B cell (primary cell): ENCODE measurements at regions not wholly inside any gene's neighbourhood (a gene's known extent, or its start where the extent isn't known, plus 50 kb on each side); places are given as distances from the start of the nearest gene placed in this dataset.

Experiments
- EZH2 ChIP-seq: IDR thresholded peaks from 2 replicates; pipeline ENCODE4 v1.6.1; 2012; ENCODE audit warnings: borderline replicate concordance, low read depth, mild to moderate bottlenecking, moderate library complexity, low read length; ENCODE audit not compliant: insufficient read depth, poor library complexity, severe bottlenecking
- TF ChIP-seq, protein P1 (sequence below): fragments of 200-600 bp; IDR thresholded peaks from one replicate; pipeline ENCODE4 v1.8.0; 2022; ENCODE audit warnings: antibody characterized with exemption, mild to moderate bottlenecking

DNA sequence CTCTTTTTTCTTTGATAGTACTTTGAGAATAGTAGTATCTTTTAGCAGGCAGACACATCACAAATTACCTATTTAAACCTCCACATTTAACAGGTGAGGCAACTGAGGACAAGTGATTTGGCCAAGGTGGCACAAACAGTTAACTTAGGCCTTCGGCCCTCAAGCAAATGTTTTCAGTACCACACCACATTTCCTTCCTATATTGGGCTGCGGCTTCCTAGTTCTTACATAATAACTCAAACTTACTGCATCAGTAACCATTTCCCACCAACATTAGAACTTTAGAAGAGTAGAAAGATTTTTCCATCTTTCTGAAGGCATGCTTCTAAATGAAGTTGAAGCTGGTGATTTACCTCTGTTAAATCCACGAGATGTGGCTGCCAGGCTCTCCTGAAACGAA lies 63.2 kb upstream of the SLC4A4 start:
- TF ChIP-seq, protein P1, sequence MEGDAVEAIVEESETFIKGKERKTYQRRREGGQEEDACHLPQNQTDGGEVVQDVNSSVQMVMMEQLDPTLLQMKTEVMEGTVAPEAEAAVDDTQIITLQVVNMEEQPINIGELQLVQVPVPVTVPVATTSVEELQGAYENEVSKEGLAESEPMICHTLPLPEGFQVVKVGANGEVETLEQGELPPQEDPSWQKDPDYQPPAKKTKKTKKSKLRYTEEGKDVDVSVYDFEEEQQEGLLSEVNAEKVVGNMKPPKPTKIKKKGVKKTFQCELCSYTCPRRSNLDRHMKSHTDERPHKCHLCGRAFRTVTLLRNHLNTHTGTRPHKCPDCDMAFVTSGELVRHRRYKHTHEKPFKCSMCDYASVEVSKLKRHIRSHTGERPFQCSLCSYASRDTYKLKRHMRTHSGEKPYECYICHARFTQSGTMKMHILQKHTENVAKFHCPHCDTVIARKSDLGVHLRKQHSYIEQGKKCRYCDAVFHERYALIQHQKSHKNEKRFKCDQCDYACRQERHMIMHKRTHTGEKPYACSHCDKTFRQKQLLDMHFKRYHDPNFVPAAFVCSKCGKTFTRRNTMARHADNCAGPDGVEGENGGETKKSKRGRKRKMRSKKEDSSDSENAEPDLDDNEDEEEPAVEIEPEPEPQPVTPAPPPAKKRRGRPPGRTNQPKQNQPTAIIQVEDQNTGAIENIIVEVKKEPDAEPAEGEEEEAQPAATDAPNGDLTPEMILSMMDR, result no peak
- TF ChIP-seq EZH2, result no peak
